Epidermal melanocyte (primary cell): ENCODE measurements at regions not wholly inside any gene's neighbourhood (a gene's known extent, or its start where the extent isn't known, plus 50 kb on each side); places are given as distances from the start of the nearest gene placed in this dataset.
"Not testable (repeated sequence)": the region's sequence is repeated elsewhere in the genome, so short reads cannot be mapped to it uniquely, and the experiment has no call there.

Experiments
- DNase-seq: peaks from one replicate; pipeline ENCODE4 v3.0.0; 2011; ENCODE audit warnings: low spot score; ENCODE audit not compliant: insufficient read length

- DNase-seq: no peak
Observed at GRCh38 chr9:84502066-84502465, 161.5 kb upstream of the SLC28A3 start.

GRCh38 chr9:84504360-84504759, 163.8 kb upstream of the SLC28A3 start:
- no peak for DNase-seq

GRCh38 chr9:84511651-84512050, 157.9 kb upstream of the NTRK2 start:
- no peak for DNase-seq

GRCh38 chr9:84512493-84512892, 157.0 kb upstream of the NTRK2 start:
- DNase-seq: no peak

GRCh38 chr9:84513473-84513872, 156.1 kb upstream of the NTRK2 start:
- DNase-seq: no peak

- DNase-seq: no peak
Observed at GRCh38 chr9:84513979-84514378, 155.6 kb upstream of the NTRK2 start.

- no peak for DNase-seq
Observed at GRCh38 chr9:84514421-84514820, 155.1 kb upstream of the NTRK2 start.

- no peak for DNase-seq
Observed at GRCh38 chr9:84517026-84517425, 152.5 kb upstream of the NTRK2 start.

GRCh38 chr9:84519413-84519812, 150.1 kb upstream of the NTRK2 start:
- no peak for DNase-seq

- no peak for DNase-seq
Observed at GRCh38 chr9:84521208-84521607, 148.3 kb upstream of the NTRK2 start.

GRCh38 chr9:84526211-84526610, 143.3 kb upstream of the NTRK2 start:
- not testable (repeated sequence) for DNase-seq

- not testable (repeated sequence) for DNase-seq
Observed at GRCh38 chr9:84527060-84527720, 142.3 kb upstream of the NTRK2 start.

- not testable (repeated sequence) for DNase-seq
Observed at GRCh38 chr9:84535973-84536372, 133.6 kb upstream of the NTRK2 start.

- DNase-seq: no peak
Observed at GRCh38 chr9:84538879-84539278, 130.7 kb upstream of the NTRK2 start.

- DNase-seq: no peak
Observed at GRCh38 chr9:84542554-84542953, 127.0 kb upstream of the NTRK2 start.

GRCh38 chr9:84554069-84554664, 115.4 kb upstream of the NTRK2 start:
- DNase-seq: no peak

GRCh38 chr9:84556556-84556955, 113.0 kb upstream of the NTRK2 start:
- no peak for DNase-seq

- peak; percentile 68 for DNase-seq
Observed at GRCh38 chr9:84557751-84558150, 111.8 kb upstream of the NTRK2 start.

- no peak for DNase-seq
Observed at GRCh38 chr9:84563691-84564090, 105.8 kb upstream of the NTRK2 start.

GRCh38 chr9:84567805-84568204, 101.7 kb upstream of the NTRK2 start:
- DNase-seq: no peak

GRCh38 chr9:84570482-84571154, 98.9 kb upstream of the NTRK2 start:
- DNase-seq: no peak

- no peak for DNase-seq
Observed at GRCh38 chr9:84573083-84573482, 96.4 kb upstream of the NTRK2 start.

GRCh38 chr9:84575705-84576104, 93.8 kb upstream of the NTRK2 start:
- no peak for DNase-seq
